ENCODE measurements at regions not wholly inside any gene's neighbourhood (a gene's known extent, or its start where the extent isn't known, plus 50 kb on each side); places are given as distances from the start of the nearest gene placed in this dataset.
"Not testable (repeated sequence)": the region's sequence is repeated elsewhere in the genome, so short reads cannot be mapped to it uniquely, and the experiment has no call there.

DNA sequence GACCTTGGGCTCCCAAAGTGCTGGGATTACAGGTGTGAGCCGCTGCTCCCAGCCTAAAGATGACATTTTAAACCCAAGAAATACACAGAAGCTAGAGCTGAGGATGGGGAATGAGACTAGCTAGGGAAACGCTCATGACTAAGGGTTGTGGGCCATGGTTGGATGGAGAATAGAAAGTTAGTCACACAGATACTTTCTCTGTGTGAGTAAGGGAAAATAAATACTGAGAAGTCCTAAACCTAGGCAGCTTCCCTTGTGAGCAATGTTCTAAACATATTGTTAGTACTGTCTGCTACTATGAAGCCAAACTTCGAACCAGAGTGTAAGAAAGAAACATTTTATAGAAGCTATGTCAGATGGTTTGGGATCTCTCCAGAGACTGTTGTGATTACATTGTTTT, 304.8 kb upstream of the STAC start:
- Histone ChIP-seq H3K27ac (replicated peaks in 1 of 4) (no peak overlapping the region), H3K4me3 (no peak overlapping the region), H3K4me1 (no peaks in the 10 kb centered on the region), H3K36me3 (no peaks in the 10 kb centered on the region), H3K27me3 (no peaks in the 10 kb centered on the region), H3K9me3 (no peaks in the 10 kb centered on the region)
- TF ChIP-seq POLR2A (IDR thresholded peaks at IDR 0.05; ENCODE audit: low read depth): no peak
- TF ChIP-seq EP300 (IDR thresholded peaks at IDR 0.05): no peak
- no peak for TF ChIP-seq POLR2AphosphoS5 (IDR thresholded peaks at IDR 0.05)
- TF ChIP-seq CTCF (IDR thresholded peaks at IDR 0.05): no peak
- DNase-seq (ENCODE audit: extremely low spot score): no peak
- WGBS: 66% methylated on average over 3 of the region's 3 CpGs
- intact Hi-C loops (cut with DNase I): no loop called here

- H3K27me3 ChIP-seq: no peaks in the 10 kb centered on the region
- WGBS: 79% methylated on average over 5 of the region's 5 CpGs
- no peaks in the 10 kb centered on the region for H3K4me1 ChIP-seq
- TF ChIP-seq POLR2AphosphoS5 (IDR thresholded peaks at IDR 0.05): no peak
- no peak for TF ChIP-seq EP300 (IDR thresholded peaks at IDR 0.05)
- no peak for TF ChIP-seq POLR2A (IDR thresholded peaks at IDR 0.05; ENCODE audit: low read depth)
- no peak for TF ChIP-seq CTCF (IDR thresholded peaks at IDR 0.05)
- H3K27ac ChIP-seq (replicated peaks in 1 of 4): no peak overlapping the region
- H3K36me3 ChIP-seq: no peaks in the 10 kb centered on the region
- no peak for DNase-seq (ENCODE audit: extremely low spot score)
- H3K9me3 ChIP-seq: no peaks in the 10 kb centered on the region
- no peak overlapping the region for H3K4me3 ChIP-seq
- intact Hi-C loops (cut with DNase I): no loop called here
These were observed 303.0 kb upstream of the STAC start for GRCh38 chr3:36077320-36077719.

- WGBS: 84% methylated on average over 10 of the region's 12 CpGs
- intact Hi-C loops (cut with DNase I); H3K27me3 ChIP-seq: not testable (repeated sequence)
These were observed 297.3 kb upstream of the STAC start for GRCh38 chr3:36082958-36083357.

GRCh38 chr3:36095238-36095637, 285.1 kb upstream of the STAC start:
- Histone ChIP-seq H3K9me3 (no peaks in the 10 kb centered on the region), H3K4me3 (no peak overlapping the region), H3K36me3 (no peaks in the 10 kb centered on the region), H3K4me1 (no peaks in the 10 kb centered on the region), H3K27ac (replicated peaks in 1 of 4) (no peak overlapping the region), H3K27me3 (no peaks in the 10 kb centered on the region)
- no peak for DNase-seq (ENCODE audit: extremely low spot score)
- intact Hi-C loops (cut with DNase I): no loop called here
- TF ChIP-seq CTCF (IDR thresholded peaks at IDR 0.05) (no peak), EP300 (IDR thresholded peaks at IDR 0.05) (no peak), POLR2A (IDR thresholded peaks at IDR 0.05; ENCODE audit: low read depth) (no peak), POLR2AphosphoS5 (IDR thresholded peaks at IDR 0.05) (no peak)
- WGBS: 81% methylated on average over 3 of the region's 3 CpGs

More at GRCh38 chr3:36082958-36083357, 297.3 kb upstream of the STAC start:
- H3K4me1 ChIP-seq; H3K27ac ChIP-seq (replicated peaks in 1 of 4); H3K9me3 ChIP-seq; H3K36me3 ChIP-seq; H3K4me3 ChIP-seq; DNase-seq (ENCODE audit: extremely low spot score): not testable (repeated sequence)

DNA sequence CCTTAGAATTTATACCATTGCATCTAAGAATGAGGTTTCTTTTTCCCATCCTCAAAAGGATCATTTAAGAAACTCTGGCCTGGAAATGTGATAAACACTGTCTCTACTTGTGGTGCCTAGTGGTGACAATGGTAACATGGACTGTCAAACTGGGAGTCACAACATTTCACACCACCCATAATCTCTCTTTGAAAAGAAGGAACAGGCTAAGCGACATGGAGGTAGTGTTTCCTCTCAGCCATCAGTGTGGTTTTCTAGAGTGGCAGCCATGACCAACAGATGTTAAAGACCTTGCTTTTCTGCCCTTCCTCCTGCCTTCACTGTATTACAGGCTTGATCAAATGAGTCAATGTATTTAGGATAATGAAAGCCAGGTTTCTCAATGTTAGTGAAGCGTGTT, 283.1 kb upstream of the STAC start:
- no peak overlapping the region for H3K27ac ChIP-seq (replicated peaks in 1 of 4)
- DNase-seq (ENCODE audit: extremely low spot score): no peak
- intact Hi-C loops (cut with DNase I): no loop called here
- H3K36me3 ChIP-seq: no peaks in the 10 kb centered on the region
- no peaks in the 10 kb centered on the region for H3K9me3 ChIP-seq
- H3K4me3 ChIP-seq: no peak overlapping the region
- 77% methylated on average over 2 of the region's 2 CpGs for WGBS
- no peaks in the 10 kb centered on the region for H3K27me3 ChIP-seq
- no peaks in the 10 kb centered on the region for H3K4me1 ChIP-seq
- no peak for TF ChIP-seq EP300 (IDR thresholded peaks at IDR 0.05)
- TF ChIP-seq POLR2A (IDR thresholded peaks at IDR 0.05; ENCODE audit: low read depth): no peak
- TF ChIP-seq POLR2AphosphoS5 (IDR thresholded peaks at IDR 0.05): no peak
- no peak for TF ChIP-seq CTCF (IDR thresholded peaks at IDR 0.05)

Measured in esophagus muscularis mucosa (tissue), 4 donors.